SK-N-MC (cell line): ENCODE measurements at regions not wholly inside any gene's neighbourhood (a gene's known extent, or its start where the extent isn't known, plus 50 kb on each side); places are given as distances from the start of the nearest gene placed in this dataset.

Experiments used
- EZH2 ChIP-seq: fragments of 200-600 bp; sonication (generic); IDR thresholded peaks from one replicate; pipeline ENCODE4 v1.6.1; 2017; ENCODE audit warnings: antibody characterized with exemption
- FOXP2 ChIP-seq: optimal IDR thresholded peaks from 2 replicates; pipeline ENCODE3; 2011; ENCODE audit warnings: mild to moderate bottlenecking, moderate library complexity; ENCODE audit not compliant: insufficient read depth; ENCODE audit errors: extremely low read length, control extremely low read depth
- POLR2AphosphoS5 ChIP-seq: IDR thresholded peaks from 2 replicates; pipeline ENCODE4 v1.6.1; 2012; ENCODE audit warnings: mild to moderate bottlenecking, low read depth, low read length, borderline replicate concordance

DNA sequence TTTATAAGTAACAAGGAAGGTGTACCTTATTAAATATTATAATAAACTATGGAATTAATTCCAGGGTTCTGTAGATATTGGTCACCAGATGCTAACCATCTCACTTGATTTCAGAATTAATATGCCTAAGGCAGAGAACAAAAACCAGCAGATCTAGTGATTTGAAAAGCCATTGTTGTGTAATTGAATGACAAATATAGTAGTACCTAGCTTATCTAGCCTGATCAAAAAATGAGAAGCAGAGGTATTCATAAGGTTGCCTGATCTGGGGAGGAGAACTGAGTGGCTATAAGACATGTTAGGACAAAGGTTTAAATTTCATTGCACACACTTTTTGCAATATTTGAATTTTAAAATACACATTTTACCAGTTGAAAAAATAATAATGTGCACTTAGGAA, 132.0 kb upstream of the UBE2E3 start:
- TF ChIP-seq EZH2, result no peak
- no peak for TF ChIP-seq POLR2AphosphoS5
- TF ChIP-seq FOXP2, result no peak
